Karpas-422 (cell line): ENCODE measurements at regions not wholly inside any gene's neighbourhood (a gene's known extent, or its start where the extent isn't known, plus 50 kb on each side); places are given as distances from the start of the nearest gene placed in this dataset.

Source experiments
- DNase-seq: peaks from one replicate; pipeline ENCODE4 v3.0.0-alpha.2; 2015
- H2AFZ ChIP-seq: fragments of 200-600 bp; sonication (generic); 2 replicates; pipeline ENCODE4 v1.6.1; 2014; ENCODE audit warnings: antibody characterized with exemption, low read length, mixed read lengths
- H3K27ac ChIP-seq: fragments of 200-600 bp; sonication (generic); 2 replicates; pipeline ENCODE4 v1.5.1; 2014; ENCODE audit warnings: mild to moderate bottlenecking, low read length, moderate library complexity
- H3K27me3 ChIP-seq: fragments of 200-600 bp; sonication (generic); 2 replicates; pipeline ENCODE4 v1.6.1; 2014; ENCODE audit warnings: low read length, mixed read lengths
- H3K36me3 ChIP-seq: fragments of 200-600 bp; sonication (generic); 2 replicates; pipeline ENCODE4 v1.6.1; 2014; ENCODE audit warnings: low read length, mixed read lengths; ENCODE audit not compliant: insufficient read depth
- H3K4me1 ChIP-seq: fragments of 200-600 bp; sonication (generic); 2 replicates; pipeline ENCODE4 v1.6.1; 2014; ENCODE audit warnings: mild to moderate bottlenecking, low read length, mixed read lengths
- H3K4me2 ChIP-seq: fragments of 200-600 bp; sonication (generic); 2 replicates; pipeline ENCODE4 v1.6.1; 2014; ENCODE audit warnings: low read length, low read depth, mild to moderate bottlenecking; ENCODE audit not compliant: poor library complexity, severe bottlenecking
- H3K4me3 ChIP-seq: fragments of 200-600 bp; sonication (generic); 2 replicates; pipeline ENCODE4 v1.5.1; 2014; ENCODE audit warnings: mild to moderate bottlenecking, antibody characterized with exemption, low read length, mixed read lengths
- H3K79me2 ChIP-seq: fragments of 200-600 bp; sonication (generic); 2 replicates; pipeline ENCODE4 v1.6.1; 2014; ENCODE audit warnings: mild to moderate bottlenecking, low read length, mixed read lengths
- H3K9ac ChIP-seq: fragments of 200-600 bp; sonication (generic); 2 replicates; pipeline ENCODE4 v1.6.0; 2014; ENCODE audit warnings: low read length
- H3K9me2 ChIP-seq: fragments of 200-600 bp; sonication (generic), shearing (Covaris generic); replicated peaks from 2 replicates; pipeline ENCODE4 v1.6.0; 2014; ENCODE audit warnings: mild to moderate bottlenecking, low read length, moderate library complexity; ENCODE audit not compliant: insufficient read depth
- H3K9me3 ChIP-seq: fragments of 300-700, 200-600 bp; sonication (generic); 2 replicates; pipeline ENCODE4 v1.6.1; 2014; ENCODE audit warnings: low read length, mixed read lengths
- H4K20me1 ChIP-seq: fragments of 200-600 bp; sonication (generic); 2 replicates; pipeline ENCODE4 v1.6.1; 2014; ENCODE audit warnings: mild to moderate bottlenecking, antibody characterized with exemption, low read length, low read depth; ENCODE audit not compliant: insufficient read depth

- Histone ChIP-seq H3K36me3 (no peaks in the 10 kb centered on the region), H3K27me3 (no peaks in the 10 kb centered on the region; the same call in 1 of the 2 replicates), H2AFZ (no peak overlapping the region), H3K9me2 (no peaks in the 10 kb centered on the region), H3K79me2 (no peaks in the 10 kb centered on the region), H3K4me1 (peaks cover 9% of the 10 kb centered on the region; the same call in 1 of the 2 replicates), H3K9me3 (no peaks in the 10 kb centered on the region), H3K27ac (no peak overlapping the region), H3K9ac (no peak overlapping the region), H4K20me1 (no peaks in the 10 kb centered on the region), H3K4me3 (no peak overlapping the region), H3K4me2 (no peak overlapping the region)
- no peak for DNase-seq
Observed at GRCh38 chr6:43989581-43990146, 137.6 kb downstream of the MRPL14 start.

GRCh38 chr6:43988801-43989200, 138.5 kb downstream of the MRPL14 start:
- no peak overlapping the region for H3K4me2 ChIP-seq
- no peaks in the 10 kb centered on the region for H4K20me1 ChIP-seq
- H3K9ac ChIP-seq = no peak overlapping the region
- H2AFZ ChIP-seq = no peak overlapping the region
- H3K36me3 ChIP-seq = no peaks in the 10 kb centered on the region
- no peak overlapping the region for H3K27ac ChIP-seq
- DNase-seq = no peak
- H3K4me1 ChIP-seq = peaks cover 3% of the 10 kb centered on the region; the same call in 1 of the 2 replicates
- H3K27me3 ChIP-seq = no peaks in the 10 kb centered on the region; the same call in 1 of the 2 replicates
- H3K79me2 ChIP-seq = no peaks in the 10 kb centered on the region
- no peak overlapping the region for H3K4me3 ChIP-seq
- H3K9me3 ChIP-seq = no peaks in the 10 kb centered on the region
- H3K9me2 ChIP-seq = no peaks in the 10 kb centered on the region

- Histone ChIP-seq H3K4me3 (no peak overlapping the region), H2AFZ (no peak overlapping the region), H3K4me1 (no peaks in the 10 kb centered on the region), H3K79me2 (no peaks in the 10 kb centered on the region), H3K36me3 (no peaks in the 10 kb centered on the region), H4K20me1 (no peaks in the 10 kb centered on the region), H3K9me2 (no peaks in the 10 kb centered on the region), H3K27ac (no peak overlapping the region), H3K9me3 (no peaks in the 10 kb centered on the region), H3K9ac (no peak overlapping the region), H3K27me3 (no peaks in the 10 kb centered on the region; the same call in 1 of the 2 replicates), H3K4me2 (no peak overlapping the region)
- no peak for DNase-seq
Observed at GRCh38 chr6:43987838-43988439, 139.3 kb downstream of the MRPL14 start.

GRCh38 chr6:43986177-43986825, 141.0 kb downstream of the MRPL14 start:
- no peaks in the 10 kb centered on the region for H3K9me2 ChIP-seq
- no peaks in the 10 kb centered on the region for H3K4me1 ChIP-seq
- no peaks in the 10 kb centered on the region for H3K79me2 ChIP-seq
- DNase-seq = no peak
- no peaks in the 10 kb centered on the region for H3K27me3 ChIP-seq
- no peak overlapping the region for H3K9ac ChIP-seq
- no peak overlapping the region for H3K4me2 ChIP-seq
- H3K36me3 ChIP-seq = no peaks in the 10 kb centered on the region
- H2AFZ ChIP-seq = no peak overlapping the region
- no peak overlapping the region for H3K4me3 ChIP-seq
- no peak overlapping the region for H3K27ac ChIP-seq
- no peaks in the 10 kb centered on the region for H3K9me3 ChIP-seq
- no peaks in the 10 kb centered on the region for H4K20me1 ChIP-seq

GRCh38 chr6:43985329-43985728, 141.9 kb downstream of the MRPL14 start:
- Histone ChIP-seq H2AFZ (no peak overlapping the region), H4K20me1 (no peaks in the 10 kb centered on the region), H3K36me3 (no peaks in the 10 kb centered on the region), H3K9me3 (no peaks in the 10 kb centered on the region), H3K9me2 (no peaks in the 10 kb centered on the region), H3K9ac (no peak overlapping the region), H3K27me3 (no peaks in the 10 kb centered on the region), H3K27ac (no peak overlapping the region), H3K79me2 (no peaks in the 10 kb centered on the region), H3K4me3 (no peak overlapping the region), H3K4me1 (no peaks in the 10 kb centered on the region), H3K4me2 (no peak overlapping the region)
- no peak for DNase-seq

- Histone ChIP-seq H3K9me2 (no peaks in the 10 kb centered on the region), H3K4me2 (no peak overlapping the region), H3K4me3 (no peak overlapping the region), H3K27ac (no peak overlapping the region), H3K27me3 (no peaks in the 10 kb centered on the region), H3K36me3 (no peaks in the 10 kb centered on the region), H2AFZ (no peak overlapping the region), H3K79me2 (no peaks in the 10 kb centered on the region), H3K4me1 (no peaks in the 10 kb centered on the region), H4K20me1 (no peaks in the 10 kb centered on the region), H3K9me3 (no peaks in the 10 kb centered on the region), H3K9ac (no peak overlapping the region)
- DNase-seq = no peak
Observed at GRCh38 chr6:43984442-43985321, 142.6 kb downstream of the MRPL14 start.

- no peak overlapping the region for H3K4me2 ChIP-seq
- H3K9ac ChIP-seq = no peak overlapping the region
- no peak overlapping the region for H2AFZ ChIP-seq
- no peaks in the 10 kb centered on the region for H3K9me2 ChIP-seq
- no peak for DNase-seq
- no peaks in the 10 kb centered on the region for H3K27me3 ChIP-seq
- H3K27ac ChIP-seq = no peak overlapping the region
- no peaks in the 10 kb centered on the region for H4K20me1 ChIP-seq
- H3K4me1 ChIP-seq = no peaks in the 10 kb centered on the region
- H3K79me2 ChIP-seq = no peaks in the 10 kb centered on the region
- no peaks in the 10 kb centered on the region for H3K36me3 ChIP-seq
- no peak overlapping the region for H3K4me3 ChIP-seq
- H3K9me3 ChIP-seq = no peaks in the 10 kb centered on the region
Observed at GRCh38 chr6:43983632-43984031, 143.6 kb downstream of the MRPL14 start.

GRCh38 chr6:43983191-43983590, 144.1 kb downstream of the MRPL14 start:
- no peak for DNase-seq
- Histone ChIP-seq H3K4me1 (no peaks in the 10 kb centered on the region), H3K4me2 (no peak overlapping the region), H3K27me3 (no peaks in the 10 kb centered on the region), H3K36me3 (no peaks in the 10 kb centered on the region), H3K79me2 (no peaks in the 10 kb centered on the region), H4K20me1 (no peaks in the 10 kb centered on the region), H3K9me2 (no peaks in the 10 kb centered on the region), H2AFZ (no peak overlapping the region), H3K9me3 (no peaks in the 10 kb centered on the region), H3K27ac (no peak overlapping the region), H3K9ac (no peak overlapping the region), H3K4me3 (no peak overlapping the region)
